Upper lobe of right lung (tissue), 1 donor: ENCODE measurements at regions not wholly inside any gene's neighbourhood (a gene's known extent, or its start where the extent isn't known, plus 50 kb on each side); places are given as distances from the start of the nearest gene placed in this dataset.
A peak's percentile ranks its signal among the peaks of the same experiment; 100 is the strongest.

ENCODE experiments used
- ATAC-seq: fragments of 200-7000 bp; cut with Tn5 transposase; one replicate; pipeline ENCODE4 v1.9.1; 2020; ENCODE audit warnings: mild to moderate bottlenecking, moderate library complexity
- DNase-seq: peaks from one replicate; pipeline ENCODE4 v3.0.0-alpha.2; 2020
- H3K27ac ChIP-seq: fragments of 200-600 bp; one replicate; pipeline ENCODE4 v1.8.0; 2022
- H3K27me3 ChIP-seq: fragments of 200-600 bp; one replicate; pipeline ENCODE4 v1.8.0; 2022; ENCODE audit warnings: mild to moderate bottlenecking
- H3K36me3 ChIP-seq: fragments of 200-600 bp; one replicate; pipeline ENCODE4 v1.8.0; 2022
- H3K4me1 ChIP-seq: fragments of 200-600 bp; one replicate; pipeline ENCODE4 v1.8.0; 2022
- H3K4me3 ChIP-seq: fragments of 200-600 bp; one replicate; pipeline ENCODE4 v1.8.0; 2022; ENCODE audit warnings: mild to moderate bottlenecking
- H3K9me3 ChIP-seq: fragments of 200-600 bp; one replicate; pipeline ENCODE4 v1.8.0; 2022
- intact Hi-C: fragments of 100-400 bp; cut with DNase I; formaldehyde crosslinking; loops from one replicate; pipeline ENCODE4 v1.11.0; 2022
- TF ChIP-seq, protein P1 (sequence below): fragments of 200-600 bp; IDR thresholded peaks from one replicate; pipeline ENCODE4 v1.8.0; 2022; ENCODE audit warnings: antibody characterized with exemption
- donor health status: DM: no; HTN: yes; CAD: no; lungs with severe emphysema.

GRCh38 chr11:116548256-116548655 is 224.5 kb downstream of the BUD13 start:
- intact Hi-C loops = no loop called here
- H3K9me3 ChIP-seq = no peaks in the 10 kb centered on the region
- H3K27me3 ChIP-seq = no peaks in the 10 kb centered on the region
- H3K36me3 ChIP-seq = no peaks in the 10 kb centered on the region
- TF ChIP-seq, protein P1, sequence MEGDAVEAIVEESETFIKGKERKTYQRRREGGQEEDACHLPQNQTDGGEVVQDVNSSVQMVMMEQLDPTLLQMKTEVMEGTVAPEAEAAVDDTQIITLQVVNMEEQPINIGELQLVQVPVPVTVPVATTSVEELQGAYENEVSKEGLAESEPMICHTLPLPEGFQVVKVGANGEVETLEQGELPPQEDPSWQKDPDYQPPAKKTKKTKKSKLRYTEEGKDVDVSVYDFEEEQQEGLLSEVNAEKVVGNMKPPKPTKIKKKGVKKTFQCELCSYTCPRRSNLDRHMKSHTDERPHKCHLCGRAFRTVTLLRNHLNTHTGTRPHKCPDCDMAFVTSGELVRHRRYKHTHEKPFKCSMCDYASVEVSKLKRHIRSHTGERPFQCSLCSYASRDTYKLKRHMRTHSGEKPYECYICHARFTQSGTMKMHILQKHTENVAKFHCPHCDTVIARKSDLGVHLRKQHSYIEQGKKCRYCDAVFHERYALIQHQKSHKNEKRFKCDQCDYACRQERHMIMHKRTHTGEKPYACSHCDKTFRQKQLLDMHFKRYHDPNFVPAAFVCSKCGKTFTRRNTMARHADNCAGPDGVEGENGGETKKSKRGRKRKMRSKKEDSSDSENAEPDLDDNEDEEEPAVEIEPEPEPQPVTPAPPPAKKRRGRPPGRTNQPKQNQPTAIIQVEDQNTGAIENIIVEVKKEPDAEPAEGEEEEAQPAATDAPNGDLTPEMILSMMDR = no peak
- H3K4me3 ChIP-seq = no peak overlapping the region
- DNase-seq (peak; percentile 18), ATAC-seq (no peak)
- H3K4me1 ChIP-seq = no peaks in the 10 kb centered on the region
- H3K27ac ChIP-seq = no peak overlapping the region

DNA sequence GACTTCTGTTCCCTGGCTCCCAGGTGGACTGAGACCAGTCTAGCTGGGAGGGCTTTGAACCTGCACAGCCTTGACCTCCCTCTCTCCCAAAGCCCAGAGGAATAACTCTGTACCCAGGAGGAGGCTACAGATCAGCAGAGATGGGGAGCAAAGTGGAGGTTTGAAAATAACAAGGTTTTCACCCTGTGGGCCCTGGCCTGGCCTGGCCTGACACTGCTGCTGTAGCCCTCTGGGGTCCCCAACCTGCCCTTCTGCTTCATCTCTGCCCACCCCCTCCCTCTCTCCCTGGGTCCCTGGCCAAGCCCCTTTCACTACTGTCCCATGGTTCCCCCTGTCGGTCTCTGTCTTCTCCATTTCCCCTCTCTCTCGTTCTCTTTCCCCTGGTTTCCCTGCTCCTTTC is 225.2 kb downstream of the BUD13 start:
- TF ChIP-seq, protein P1 = no peak
- no peak for DNase-seq
- no peaks in the 10 kb centered on the region for H3K9me3 ChIP-seq
- H3K4me3 ChIP-seq = no peak overlapping the region
- intact Hi-C loops = no loop called here
- no peaks in the 10 kb centered on the region for H3K27me3 ChIP-seq
- H3K4me1 ChIP-seq = no peaks in the 10 kb centered on the region
- no peak for ATAC-seq
- no peaks in the 10 kb centered on the region for H3K36me3 ChIP-seq
- H3K27ac ChIP-seq = no peak overlapping the region

DNA sequence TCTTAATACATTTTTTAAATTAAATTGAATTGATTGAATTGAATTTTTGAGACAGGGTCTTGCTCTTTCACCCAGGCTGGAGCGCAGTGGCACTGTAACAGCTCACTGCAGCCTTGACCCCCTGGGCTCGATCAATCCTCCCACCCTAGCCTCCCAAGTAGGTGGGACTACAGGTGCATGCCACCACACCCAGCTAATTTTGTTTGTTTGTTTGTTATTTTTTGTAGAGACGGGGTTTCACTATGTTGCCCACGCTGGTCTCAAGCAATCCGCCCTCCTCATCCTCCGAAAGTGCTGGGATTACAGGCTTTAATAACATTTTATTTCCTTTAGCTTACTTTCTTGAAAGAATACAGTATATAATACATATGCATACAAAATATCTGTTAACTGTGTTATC is 226.9 kb downstream of the BUD13 start:
- Histone ChIP-seq H3K36me3 (no peaks in the 10 kb centered on the region), H3K4me3 (no peak overlapping the region), H3K9me3 (no peaks in the 10 kb centered on the region), H3K27ac (no peak overlapping the region), H3K4me1 (no peaks in the 10 kb centered on the region), H3K27me3 (no peaks in the 10 kb centered on the region)
- DNase-seq (no peak), ATAC-seq (no peak)
- intact Hi-C loops = no loop called here
- TF ChIP-seq, protein P1 = no peak

GRCh38 chr11:116544721-116545120 is 228.1 kb downstream of the BUD13 start:
- ATAC-seq (no peak), DNase-seq (peak; percentile 12)
- Histone ChIP-seq H3K27me3 (peaks cover 5% of the 10 kb centered on the region), H3K4me3 (no peak overlapping the region), H3K27ac (no peak overlapping the region), H3K9me3 (no peaks in the 10 kb centered on the region), H3K4me1 (no peaks in the 10 kb centered on the region), H3K36me3 (no peaks in the 10 kb centered on the region)
- intact Hi-C loops = no loop called here
- TF ChIP-seq, protein P1 = no peak

- Histone ChIP-seq H3K4me1 (no peaks in the 10 kb centered on the region), H3K27me3 (peaks cover 5% of the 10 kb centered on the region), H3K4me3 (no peak overlapping the region), H3K36me3 (no peaks in the 10 kb centered on the region), H3K27ac (no peak overlapping the region), H3K9me3 (no peaks in the 10 kb centered on the region)
- ATAC-seq = no peak
- TF ChIP-seq, protein P1 = no peak
- DNase-seq = no peak
- intact Hi-C loops = no loop called here
Observed at GRCh38 chr11:116543911-116544475, 228.8 kb downstream of the BUD13 start.

DNA sequence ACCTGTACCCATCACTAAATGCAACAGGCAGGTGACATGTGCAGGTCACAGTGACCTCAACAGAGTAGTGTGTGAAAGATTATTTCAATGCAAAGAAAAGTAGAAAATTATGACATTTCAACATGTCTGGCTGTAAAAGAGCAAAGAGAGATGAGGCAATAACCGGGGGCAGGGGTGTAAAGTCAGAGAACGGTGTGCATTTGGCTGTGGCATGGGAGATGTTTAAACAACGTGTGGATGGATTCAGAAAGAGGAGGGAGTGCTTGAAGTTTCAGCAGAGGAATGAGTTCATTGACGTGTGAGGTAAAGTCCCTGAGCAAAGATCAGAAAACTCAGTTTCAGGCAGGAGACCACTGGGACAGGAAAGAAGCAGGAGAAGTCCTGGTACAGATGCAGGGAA is 229.7 kb downstream of the BUD13 start:
- Histone ChIP-seq H3K36me3 (no peaks in the 10 kb centered on the region), H3K27me3 (peaks cover 5% of the 10 kb centered on the region), H3K4me1 (no peaks in the 10 kb centered on the region), H3K9me3 (no peaks in the 10 kb centered on the region), H3K27ac (no peak overlapping the region), H3K4me3 (no peak overlapping the region)
- TF ChIP-seq, protein P1 = no peak
- intact Hi-C loops = no loop called here
- DNase-seq = no peak
- no peak for ATAC-seq
